ENCODE measurements at regions not wholly inside any gene's neighbourhood (a gene's known extent, or its start where the extent isn't known, plus 50 kb on each side); places are given as distances from the start of the nearest gene placed in this dataset.

GRCh38 chr3:164387236-164387635 is 691.1 kb downstream of the SI start:
- no peak for TF ChIP-seq CTCF (conservative IDR thresholded peaks at IDR 0.05; ENCODE audit: low read length)
- no peak for DNase-seq (ENCODE audit: low read depth)
- H3K4me3 ChIP-seq (ENCODE audit: low read length): no peak overlapping the region

GRCh38 chr3:164380156-164380555 is 698.1 kb downstream of the SI start:
- TF ChIP-seq CTCF (conservative IDR thresholded peaks at IDR 0.05; ENCODE audit: low read length): no peak
- H3K4me3 ChIP-seq (ENCODE audit: low read length): no peak overlapping the region
- DNase-seq (ENCODE audit: low read depth): no peak

GRCh38 chr3:164377466-164377865 is 700.8 kb downstream of the SI start:
- H3K4me3 ChIP-seq (ENCODE audit: low read length): no peak overlapping the region
- no peak for TF ChIP-seq CTCF (conservative IDR thresholded peaks at IDR 0.05; ENCODE audit: low read length)
- no peak for DNase-seq (ENCODE audit: low read depth)

GRCh38 chr3:164375995-164376394 is 702.3 kb downstream of the SI start:
- H3K4me3 ChIP-seq (ENCODE audit: low read length): no peak overlapping the region
- no peak for DNase-seq (ENCODE audit: low read depth)
- no peak for TF ChIP-seq CTCF (conservative IDR thresholded peaks at IDR 0.05; ENCODE audit: low read length)

GRCh38 chr3:164375538-164375937 is 702.8 kb downstream of the SI start:
- peak; percentile 11 for DNase-seq (ENCODE audit: low read depth)

GRCh38 chr3:164371681-164372080 is 706.6 kb downstream of the SI start:
- DNase-seq (ENCODE audit: low read depth): no peak
- H3K4me3 ChIP-seq (ENCODE audit: low read length): no peak overlapping the region
- no peak for TF ChIP-seq CTCF (conservative IDR thresholded peaks at IDR 0.05; ENCODE audit: low read length)

More at GRCh38 chr3:164375538-164375937, 702.8 kb downstream of the SI start:
- no peak overlapping the region for H3K4me3 ChIP-seq (ENCODE audit: low read length)
- TF ChIP-seq CTCF (conservative IDR thresholded peaks at IDR 0.05; ENCODE audit: low read length): no peak

GRCh38 chr3:164370970-164371369 is 707.3 kb downstream of the SI start:
- H3K4me3 ChIP-seq (ENCODE audit: low read length): no peak overlapping the region
- TF ChIP-seq CTCF (conservative IDR thresholded peaks at IDR 0.05; ENCODE audit: low read length): no peak
- DNase-seq (ENCODE audit: low read depth): no peak
